ENCODE measurements at regions not wholly inside any gene's neighbourhood (a gene's known extent, or its start where the extent isn't known, plus 50 kb on each side); places are given as distances from the start of the nearest gene placed in this dataset.
A peak's percentile ranks its signal among the peaks of the same experiment; 100 is the strongest.
"Not testable (repeated sequence)": the region's sequence is repeated elsewhere in the genome, so short reads cannot be mapped to it uniquely, and the experiment has no call there.

DNA sequence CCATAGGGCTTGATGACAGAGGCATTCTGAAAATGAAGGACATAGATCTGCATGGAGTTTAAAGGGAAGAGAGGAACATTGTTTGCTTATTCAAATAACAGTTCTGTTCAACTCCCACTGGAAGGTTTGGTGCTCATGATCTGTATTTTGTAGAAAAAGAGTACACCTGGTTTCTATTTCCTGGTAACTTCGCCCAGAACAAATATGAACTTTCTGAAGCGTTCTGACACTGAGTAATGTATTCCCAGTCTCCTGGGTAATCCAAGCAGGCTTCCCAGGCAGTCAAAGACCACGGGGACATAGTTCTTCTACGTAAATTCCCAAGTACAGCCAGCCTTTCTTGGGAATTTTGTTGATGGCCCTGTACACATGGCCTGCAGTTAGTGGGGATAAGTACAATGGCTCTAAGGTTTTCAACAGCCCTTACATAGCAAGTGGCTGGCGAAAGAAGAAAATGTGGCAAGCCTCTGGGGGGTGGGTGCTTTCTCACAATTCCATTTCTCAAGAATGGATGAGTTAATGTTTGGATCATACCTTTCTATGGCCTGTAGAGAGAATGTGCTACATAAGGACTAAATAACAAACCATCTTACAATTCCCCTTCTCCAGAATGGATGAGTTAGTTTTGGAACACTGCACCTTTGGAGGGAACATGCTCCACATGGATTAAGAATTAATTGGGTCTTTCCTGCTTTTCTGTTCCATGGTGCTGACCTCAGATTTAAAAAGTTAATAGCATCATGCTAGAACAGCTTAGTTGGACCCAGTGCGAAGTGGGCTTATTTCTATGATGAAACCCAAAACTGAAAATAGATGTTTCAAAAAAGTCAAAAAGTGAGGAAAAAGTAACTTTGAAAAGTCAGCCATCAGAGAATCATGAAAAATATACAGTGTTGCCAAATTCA lies 52.7 kb downstream of the COL6A6 start:
- H3K27me3 Mint-ChIP-seq (ENCODE audit: low read depth): peaks cover 13% of the 10 kb centered on the region
- ATAC-seq (no peak), DNase-seq (no peak)
- H3K4me3 Mint-ChIP-seq: no peak overlapping the region
- H3K36me3 Mint-ChIP-seq (ENCODE audit: insufficient read depth): no peaks in the 10 kb centered on the region
- H3K9me3 Mint-ChIP-seq: no peaks in the 10 kb centered on the region
- H3K4me1 Mint-ChIP-seq (ENCODE audit: low read depth): no peaks in the 10 kb centered on the region

DNA sequence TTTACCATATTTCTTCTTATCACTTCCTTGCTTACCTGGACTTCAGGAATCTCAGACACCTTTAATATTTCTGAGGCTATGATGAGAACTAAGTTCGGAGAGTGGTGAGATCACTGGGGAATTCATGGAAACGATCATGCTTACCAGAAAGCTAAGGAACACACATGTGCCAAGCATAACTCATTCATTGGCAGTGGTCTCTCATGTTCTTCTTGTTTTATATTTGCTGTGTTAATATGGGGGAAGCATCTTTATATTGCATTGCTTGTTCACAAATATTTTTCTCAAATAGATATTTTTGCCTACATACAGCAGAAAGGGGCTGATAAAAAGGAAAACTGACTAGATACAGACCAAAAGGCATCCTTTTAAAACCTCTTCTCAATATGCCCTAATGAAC lies 55.8 kb downstream of the COL6A6 start:
- Mint-ChIP-seq H3K36me3 (ENCODE audit: insufficient read depth) (no peaks in the 10 kb centered on the region), H3K4me1 (ENCODE audit: low read depth) (no peaks in the 10 kb centered on the region)

DNA sequence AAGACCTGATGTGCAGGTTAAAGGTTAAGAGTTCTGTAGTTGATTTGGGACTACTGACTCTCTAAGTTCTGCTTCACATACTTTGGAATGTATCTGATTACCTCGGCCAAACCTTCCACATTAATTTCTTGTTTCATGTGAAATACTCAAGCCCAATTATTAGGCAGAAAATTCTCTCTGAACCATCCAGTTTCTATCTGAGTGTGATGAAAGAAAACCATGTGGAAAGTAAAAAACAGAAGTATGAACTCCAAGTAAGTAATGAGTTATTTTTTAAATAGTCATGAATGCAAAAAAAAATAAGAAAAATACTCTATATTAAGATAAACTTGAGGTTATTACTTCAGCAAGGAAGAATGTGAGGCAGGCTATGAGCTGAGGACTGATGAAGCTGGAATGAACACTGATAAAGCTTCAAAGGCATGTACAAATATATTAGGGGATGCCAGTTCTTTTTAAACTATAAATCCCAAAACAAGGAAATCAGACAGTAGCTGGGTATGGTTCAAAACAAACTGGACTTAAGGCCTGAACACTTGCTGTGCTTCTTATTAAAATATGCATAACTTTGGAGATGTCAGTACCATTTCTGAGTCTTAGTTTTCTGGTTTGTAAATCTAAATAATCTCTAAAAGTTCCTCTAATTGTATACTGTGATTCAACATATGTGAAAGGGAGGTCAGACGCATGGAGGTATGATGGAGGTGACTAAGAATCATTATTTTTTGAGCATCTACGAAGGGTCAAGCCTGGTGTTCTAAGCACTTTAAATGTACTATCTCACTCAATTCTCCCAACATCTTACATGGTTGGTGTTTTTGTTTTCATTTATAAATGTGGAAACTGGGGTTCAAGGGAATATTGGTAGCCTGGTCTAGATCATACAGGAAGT lies 59.6 kb downstream of the COL6A6 start:
- Mint-ChIP-seq H3K4me3 (no peak overlapping the region), H3K27me3 (ENCODE audit: low read depth) (peaks cover 28% of the 10 kb centered on the region), H3K4me1 (ENCODE audit: low read depth) (no peaks in the 10 kb centered on the region), H3K36me3 (ENCODE audit: insufficient read depth) (no peaks in the 10 kb centered on the region), H3K9me3 (no peaks in the 10 kb centered on the region)
- DNase-seq: no peak
- no peak for ATAC-seq

More for the DNA sequence above, 55.8 kb downstream of the COL6A6 start:
- Mint-ChIP-seq H3K9me3 (no peaks in the 10 kb centered on the region), H3K4me3 (no peak overlapping the region), H3K27me3 (ENCODE audit: low read depth) (peaks cover 25% of the 10 kb centered on the region)
- ATAC-seq (no peak), DNase-seq (no peak)

- Mint-ChIP-seq H3K4me1 (ENCODE audit: low read depth) (no peaks in the 10 kb centered on the region), H3K4me3 (no peak overlapping the region), H3K9me3 (no peaks in the 10 kb centered on the region), H3K36me3 (ENCODE audit: insufficient read depth) (no peaks in the 10 kb centered on the region), H3K27me3 (ENCODE audit: low read depth) (peaks cover 21% of the 10 kb centered on the region)
- DNase-seq (no peak), ATAC-seq (no peak)
These were observed 65.6 kb downstream of the COL6A6 start for GRCh38 chr3:130582457-130583153.

DNA sequence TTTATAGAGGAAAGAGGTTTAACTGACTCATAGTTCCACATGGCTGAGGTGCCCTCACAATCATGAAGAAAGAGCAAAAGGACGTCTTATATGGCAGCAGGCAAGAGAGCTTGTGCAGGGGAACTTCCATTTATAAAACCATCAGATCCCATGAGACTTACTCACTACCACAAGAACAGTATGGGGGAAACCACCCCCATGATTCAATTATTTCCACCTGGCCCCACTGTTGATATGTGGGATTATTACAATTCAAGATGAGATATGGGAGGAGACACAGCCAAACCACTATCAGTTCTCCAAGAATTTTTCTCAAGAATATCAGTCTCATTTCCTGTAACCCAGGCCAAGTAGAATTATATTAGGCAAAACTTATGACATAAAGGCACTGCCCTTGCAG lies 77.8 kb downstream of the COL6A6 start:
- not testable (repeated sequence) for H3K4me3 Mint-ChIP-seq; H3K4me1 Mint-ChIP-seq (ENCODE audit: low read depth); H3K9me3 Mint-ChIP-seq; DNase-seq; H3K36me3 Mint-ChIP-seq (ENCODE audit: insufficient read depth)
- peak in 1 of 2 donors; percentile 25 for ATAC-seq
- H3K27me3 Mint-ChIP-seq (ENCODE audit: low read depth): peaks cover 23% of the 10 kb centered on the region

DNA sequence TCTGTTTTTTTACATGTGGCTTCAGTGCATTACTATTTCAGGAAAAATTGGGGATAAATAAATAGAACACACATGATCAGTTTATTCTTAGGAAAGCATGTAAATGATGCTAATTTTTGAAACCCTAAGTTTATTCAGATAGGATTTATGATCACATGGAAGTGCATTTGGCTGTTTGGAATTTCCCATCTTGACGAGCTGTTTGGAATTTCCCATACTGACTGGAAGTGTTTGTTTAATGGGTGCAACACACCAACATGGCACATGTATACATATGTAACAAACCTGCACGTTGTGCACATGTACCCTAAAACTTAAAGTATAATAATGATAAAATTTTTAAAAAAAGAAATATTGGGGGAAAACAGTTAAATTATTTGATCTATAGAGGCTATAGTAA lies 79.5 kb downstream of the COL6A6 start:
- Mint-ChIP-seq H3K4me3 (no peak overlapping the region), H3K36me3 (ENCODE audit: insufficient read depth) (no peaks in the 10 kb centered on the region), H3K9me3 (no peaks in the 10 kb centered on the region), H3K27me3 (ENCODE audit: low read depth) (peaks cover 23% of the 10 kb centered on the region), H3K4me1 (ENCODE audit: low read depth) (no peaks in the 10 kb centered on the region)
- no peak for ATAC-seq
- DNase-seq: no peak

DNA sequence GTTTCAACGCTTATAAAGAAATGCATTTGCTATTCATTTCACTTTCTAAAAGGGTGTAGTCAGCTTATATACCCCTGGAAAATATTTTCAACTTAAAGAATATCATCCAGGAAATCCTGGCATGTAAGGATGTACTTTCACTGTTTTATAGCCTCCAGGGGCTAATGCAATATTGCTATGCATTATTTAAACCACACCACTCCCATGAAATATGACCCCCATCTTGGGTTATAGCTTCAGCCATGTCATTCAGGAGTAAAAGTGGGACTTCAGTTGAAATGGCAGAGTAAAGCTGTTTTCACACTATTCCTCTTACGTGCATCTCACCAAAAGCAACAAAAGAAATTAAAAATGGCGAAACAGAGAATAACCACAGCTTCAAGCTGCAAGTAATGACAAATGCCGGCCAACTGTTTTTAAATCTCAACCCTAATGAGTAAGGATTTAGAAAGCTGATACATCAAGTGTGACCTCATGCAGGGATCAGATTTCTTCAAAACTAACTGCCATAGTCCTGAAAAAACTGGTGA lies 84.5 kb downstream of the COL6A6 start:
- no peaks in the 10 kb centered on the region for H3K36me3 Mint-ChIP-seq (ENCODE audit: insufficient read depth)
- ATAC-seq (no peak), DNase-seq (no peak)
- H3K27me3 Mint-ChIP-seq (ENCODE audit: low read depth): peaks cover 13% of the 10 kb centered on the region
- no peak overlapping the region for H3K4me3 Mint-ChIP-seq
- H3K4me1 Mint-ChIP-seq (ENCODE audit: low read depth): no peaks in the 10 kb centered on the region
- H3K9me3 Mint-ChIP-seq: peaks cover 12% of the 10 kb centered on the region

GRCh38 chr3:130604806-130605205 lies 87.8 kb downstream of the COL6A6 start:
- peaks cover under 1% of the 10 kb centered on the region for H3K27me3 Mint-ChIP-seq (ENCODE audit: low read depth)
- H3K4me1 Mint-ChIP-seq (ENCODE audit: low read depth): no peaks in the 10 kb centered on the region
- ATAC-seq (no peak), DNase-seq (no peak)
- no peak overlapping the region for H3K4me3 Mint-ChIP-seq
- no peaks in the 10 kb centered on the region for H3K36me3 Mint-ChIP-seq (ENCODE audit: insufficient read depth)
- H3K9me3 Mint-ChIP-seq: peaks cover 12% of the 10 kb centered on the region

GRCh38 chr3:130606336-130606735 lies 89.4 kb downstream of the COL6A6 start:
- Mint-ChIP-seq H3K4me1 (ENCODE audit: low read depth) (no peaks in the 10 kb centered on the region), H3K9me3 (peaks cover 13% of the 10 kb centered on the region), H3K27me3 (ENCODE audit: low read depth) (no peaks in the 10 kb centered on the region)

DNA sequence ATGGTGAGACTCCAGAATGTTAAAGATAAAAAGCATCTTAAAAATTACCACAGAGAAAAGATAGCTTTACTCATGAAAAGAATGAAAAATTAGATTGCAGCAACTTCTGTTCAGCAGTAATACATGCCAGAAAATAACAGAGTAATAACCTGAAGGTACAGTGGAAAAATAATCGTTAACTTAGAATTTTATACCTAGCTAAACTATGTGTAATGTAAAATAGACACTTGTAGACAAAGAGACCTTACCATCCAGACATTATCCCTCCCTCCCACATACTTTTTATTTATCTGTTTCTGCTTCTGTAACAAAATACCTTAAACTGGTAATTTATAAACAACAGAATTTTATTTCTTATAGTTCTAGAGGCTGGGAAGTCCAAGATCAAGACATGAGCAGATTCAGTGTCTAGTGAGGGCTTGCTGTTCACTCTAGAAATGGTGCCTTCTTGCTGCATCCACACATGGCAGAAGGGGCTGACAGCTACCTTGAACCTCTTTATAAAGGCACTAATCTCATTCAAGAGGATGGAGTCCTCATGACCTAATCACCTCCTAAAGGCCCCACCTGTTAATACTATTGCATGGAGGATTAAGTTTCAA lies 90.7 kb downstream of the COL6A6 start:
- DNase-seq (no peak), ATAC-seq (no peak)
- no peaks in the 10 kb centered on the region for H3K27me3 Mint-ChIP-seq (ENCODE audit: low read depth)
- peaks cover 19% of the 10 kb centered on the region for H3K9me3 Mint-ChIP-seq
- no peaks in the 10 kb centered on the region for H3K4me1 Mint-ChIP-seq (ENCODE audit: low read depth)
- no peak overlapping the region for H3K4me3 Mint-ChIP-seq
- H3K36me3 Mint-ChIP-seq (ENCODE audit: insufficient read depth): no peaks in the 10 kb centered on the region

More at GRCh38 chr3:130606336-130606735, 89.4 kb downstream of the COL6A6 start:
- H3K36me3 Mint-ChIP-seq (ENCODE audit: insufficient read depth): no peaks in the 10 kb centered on the region
- ATAC-seq (no peak), DNase-seq (no peak)
- H3K4me3 Mint-ChIP-seq: no peak overlapping the region

GRCh38 chr3:130609166-130609979 lies 92.4 kb downstream of the COL6A6 start:
- H3K4me3 Mint-ChIP-seq: no peak overlapping the region
- H3K36me3 Mint-ChIP-seq (ENCODE audit: insufficient read depth): no peaks in the 10 kb centered on the region
- peaks cover 19% of the 10 kb centered on the region for H3K9me3 Mint-ChIP-seq
- DNase-seq (no peak), ATAC-seq (no peak)
- no peaks in the 10 kb centered on the region for H3K27me3 Mint-ChIP-seq (ENCODE audit: low read depth)
- H3K4me1 Mint-ChIP-seq (ENCODE audit: low read depth): no peaks in the 10 kb centered on the region

- peaks cover 20% of the 10 kb centered on the region for H3K27me3 Mint-ChIP-seq (ENCODE audit: low read depth)
- no peaks in the 10 kb centered on the region for H3K36me3 Mint-ChIP-seq (ENCODE audit: insufficient read depth)
- H3K4me3 Mint-ChIP-seq: no peak overlapping the region
- no peaks in the 10 kb centered on the region for H3K4me1 Mint-ChIP-seq (ENCODE audit: low read depth)
- H3K9me3 Mint-ChIP-seq: no peaks in the 10 kb centered on the region
- no peak for ATAC-seq
- DNase-seq: no peak
These were observed 102.2 kb downstream of the COL6A6 start for GRCh38 chr3:130619196-130619595.

- Mint-ChIP-seq H3K4me3 (no peak overlapping the region), H3K9me3 (no peaks in the 10 kb centered on the region), H3K27me3 (ENCODE audit: low read depth) (peaks cover 18% of the 10 kb centered on the region), H3K36me3 (ENCODE audit: insufficient read depth) (no peaks in the 10 kb centered on the region), H3K4me1 (ENCODE audit: low read depth) (no peaks in the 10 kb centered on the region)
- DNase-seq: no peak
- ATAC-seq: no peak
These were observed 104.8 kb downstream of the COL6A6 start for GRCh38 chr3:130621824-130622223.
